22Rv1 (cell line): ENCODE measurements at regions not wholly inside any gene's neighbourhood (a gene's known extent, or its start where the extent isn't known, plus 50 kb on each side); places are given as distances from the start of the nearest gene placed in this dataset.

Experiments
- CTCF ChIP-seq: fragments of 450-650 bp; IDR thresholded peaks from 2 replicates; pipeline ENCODE4 v1.5.1; 2017; ENCODE audit warnings: mild to moderate bottlenecking
- ZFX ChIP-seq: fragments of 450-650 bp; IDR thresholded peaks from 2 replicates; pipeline ENCODE4 v1.6.1; 2017; ENCODE audit warnings: antibody characterized with exemption, borderline replicate concordance

- TF ChIP-seq CTCF (no peak), ZFX (no peak)
Measured at GRCh38 chr15:66855041-66855440, 153.0 kb downstream of the SMAD6 start.
